ENCODE measurements at regions not wholly inside any gene's neighbourhood (a gene's known extent, or its start where the extent isn't known, plus 50 kb on each side); places are given as distances from the start of the nearest gene placed in this dataset.

DNA sequence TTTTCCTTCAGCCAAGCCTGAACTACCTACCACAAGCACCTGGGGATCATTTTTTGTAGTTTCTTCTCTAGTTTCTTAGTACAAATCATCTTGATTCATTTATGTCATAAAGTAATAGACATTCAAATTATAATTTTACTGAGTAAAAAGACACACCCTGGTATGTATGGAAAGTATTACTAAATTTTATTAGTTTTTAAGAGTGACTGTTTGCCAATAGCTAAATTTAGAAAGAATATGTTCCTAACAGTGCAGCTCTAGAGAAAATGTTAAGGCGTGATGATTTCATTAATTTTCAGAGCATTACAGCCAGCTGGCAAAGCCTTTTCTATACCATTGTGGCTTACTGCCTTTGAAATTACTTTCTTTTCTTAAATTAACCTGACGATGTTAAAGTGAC is 612.0 kb upstream of the KCNMB2 start:
- Histone ChIP-seq H3K4me3 (ENCODE audit: control extremely low read depth in 1 of 5, extremely low read depth in 1 of 5, insufficient read depth in 1 of 5, low read depth in 2 of 5, low read length in 4 of 5) (no peak overlapping the region), H3K36me3 (replicated peaks in 1 of 2; ENCODE audit: control extremely low read depth in 1 of 2, control insufficient read depth in 1 of 2, extremely low read depth in 1 of 2, insufficient read depth in 2 of 2, low read length in 1 of 2) (no peaks in the 10 kb centered on the region), H3K9me3 (ENCODE audit: control extremely low read depth in 1 of 3, control insufficient read depth in 2 of 3, insufficient read depth in 1 of 3, low read length in 2 of 3) (no peaks in the 10 kb centered on the region), H3K27me3 (replicated peaks in 1 of 4; ENCODE audit: control extremely low read depth in 1 of 4, control insufficient read depth in 3 of 4, insufficient read depth in 4 of 4, low read length in 3 of 4) (no peaks in the 10 kb centered on the region), H2AFZ (ENCODE audit: insufficient read depth, low read depth, low read length, poor library complexity, severe bottlenecking) (no peak overlapping the region), H4K20me1 (ENCODE audit: control insufficient read depth, insufficient read depth, low read length, poor library complexity, severe bottlenecking) (no peaks in the 10 kb centered on the region), H3K4me1 (ENCODE audit: control insufficient read depth in 2 of 2, insufficient read depth in 2 of 2, low read length in 2 of 2) (no peaks in the 10 kb centered on the region), H3K79me2 (ENCODE audit: control insufficient read depth, insufficient read depth, low read length) (no peaks in the 10 kb centered on the region), H3K4me2 (replicated peaks; ENCODE audit: low read depth, low read length, poor library complexity, severe bottlenecking) (no peak overlapping the region), H3K27ac (ENCODE audit: low read length in 2 of 2) (no peak overlapping the region), H3K9ac (ENCODE audit: low read length) (no peak overlapping the region)
- Mint-ChIP-seq H3K9me3 (ENCODE audit: insufficient read depth) (no peaks in the 10 kb centered on the region), H3K4me3 (no peak overlapping the region), H3K27me3 (no peaks in the 10 kb centered on the region), H3K27ac (no peak overlapping the region), H3K4me1 (no peaks in the 10 kb centered on the region)
- DNase-seq = no peak
- TF ChIP-seq, protein P1, sequence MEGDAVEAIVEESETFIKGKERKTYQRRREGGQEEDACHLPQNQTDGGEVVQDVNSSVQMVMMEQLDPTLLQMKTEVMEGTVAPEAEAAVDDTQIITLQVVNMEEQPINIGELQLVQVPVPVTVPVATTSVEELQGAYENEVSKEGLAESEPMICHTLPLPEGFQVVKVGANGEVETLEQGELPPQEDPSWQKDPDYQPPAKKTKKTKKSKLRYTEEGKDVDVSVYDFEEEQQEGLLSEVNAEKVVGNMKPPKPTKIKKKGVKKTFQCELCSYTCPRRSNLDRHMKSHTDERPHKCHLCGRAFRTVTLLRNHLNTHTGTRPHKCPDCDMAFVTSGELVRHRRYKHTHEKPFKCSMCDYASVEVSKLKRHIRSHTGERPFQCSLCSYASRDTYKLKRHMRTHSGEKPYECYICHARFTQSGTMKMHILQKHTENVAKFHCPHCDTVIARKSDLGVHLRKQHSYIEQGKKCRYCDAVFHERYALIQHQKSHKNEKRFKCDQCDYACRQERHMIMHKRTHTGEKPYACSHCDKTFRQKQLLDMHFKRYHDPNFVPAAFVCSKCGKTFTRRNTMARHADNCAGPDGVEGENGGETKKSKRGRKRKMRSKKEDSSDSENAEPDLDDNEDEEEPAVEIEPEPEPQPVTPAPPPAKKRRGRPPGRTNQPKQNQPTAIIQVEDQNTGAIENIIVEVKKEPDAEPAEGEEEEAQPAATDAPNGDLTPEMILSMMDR (IDR thresholded peaks at IDR 0.05) = no peak
- TF ChIP-seq EZH2 (IDR thresholded peaks at IDR 0.05; ENCODE audit: borderline replicate concordance, insufficient read depth, low read depth, low read length, poor library complexity, severe bottlenecking) = no peak
- ChIA-PET CTCF (no interaction called here), POLR2A (no interaction called here)
- no peak for ATAC-seq (ENCODE audit: low read depth)
- intact Hi-C loops (cut with micrococcal nuclease) = no loop called here
- no CpG with 5 or more reads among the region's 2 CpGs for WGBS (ENCODE audit: insufficient coverage)

DNA sequence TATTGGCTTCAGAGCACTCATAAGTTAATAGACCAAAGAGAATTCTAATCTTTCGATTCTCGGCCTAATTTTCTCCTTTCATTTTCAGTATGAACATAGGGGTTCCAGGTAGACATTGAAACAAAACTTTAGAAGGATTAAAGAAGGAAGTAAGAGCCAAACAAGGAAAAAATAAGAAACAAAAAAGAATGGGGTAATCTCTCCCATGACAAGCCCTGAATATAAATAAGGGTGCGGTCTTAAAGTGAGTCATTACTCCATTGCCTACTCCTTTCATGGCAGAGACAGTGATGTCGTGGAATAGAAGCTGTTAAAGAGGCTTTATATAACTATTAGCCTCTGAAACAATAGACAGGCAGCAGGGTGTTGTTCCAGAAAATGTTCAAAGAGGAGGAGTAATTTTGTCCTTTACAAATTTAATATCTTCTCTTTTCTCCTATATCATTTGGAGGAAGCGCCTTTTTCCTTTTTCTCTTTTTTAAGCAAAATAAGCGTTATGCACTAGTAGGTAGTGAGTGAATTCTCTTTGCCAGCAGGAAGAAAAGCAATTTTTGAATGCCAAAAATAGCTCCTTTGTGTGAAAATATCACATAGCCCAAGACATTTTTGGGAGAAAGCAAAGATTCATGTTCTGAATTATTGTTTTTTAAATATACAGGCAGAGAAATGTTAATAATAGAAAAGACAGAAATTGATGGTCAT is 607.9 kb upstream of the KCNMB2 start:
- no peak overlapping the region for H2AFZ ChIP-seq (ENCODE audit: insufficient read depth, low read depth, low read length, poor library complexity, severe bottlenecking)
- ATAC-seq (ENCODE audit: low read depth) (no peak), DNase-seq (no peak)
- no peaks in the 10 kb centered on the region for H3K27me3 ChIP-seq (replicated peaks in 1 of 4; ENCODE audit: control extremely low read depth in 1 of 4, control insufficient read depth in 3 of 4, insufficient read depth in 4 of 4, low read length in 3 of 4)
- no peaks in the 10 kb centered on the region for H4K20me1 ChIP-seq (ENCODE audit: control insufficient read depth, insufficient read depth, low read length, poor library complexity, severe bottlenecking)
- no peak overlapping the region for H3K9ac ChIP-seq (ENCODE audit: low read length)
- CTCF ChIA-PET = no interaction called here
- Mint-ChIP-seq H3K27me3 (no peaks in the 10 kb centered on the region), H3K9me3 (ENCODE audit: insufficient read depth) (no peaks in the 10 kb centered on the region), H3K27ac (no peak overlapping the region), H3K4me1 (no peaks in the 10 kb centered on the region), H3K4me3 (no peak overlapping the region)
- H3K4me3 ChIP-seq (ENCODE audit: control extremely low read depth in 1 of 5, extremely low read depth in 1 of 5, insufficient read depth in 1 of 5, low read depth in 2 of 5, low read length in 4 of 5) = no peak overlapping the region
- no peaks in the 10 kb centered on the region for H3K9me3 ChIP-seq (ENCODE audit: control extremely low read depth in 1 of 3, control insufficient read depth in 2 of 3, insufficient read depth in 1 of 3, low read length in 2 of 3)
- no peaks in the 10 kb centered on the region for H3K79me2 ChIP-seq (ENCODE audit: control insufficient read depth, insufficient read depth, low read length)
- no peaks in the 10 kb centered on the region for H3K4me1 ChIP-seq (ENCODE audit: control insufficient read depth in 2 of 2, insufficient read depth in 2 of 2, low read length in 2 of 2)
- H3K4me2 ChIP-seq (replicated peaks; ENCODE audit: low read depth, low read length, poor library complexity, severe bottlenecking) = no peak overlapping the region
- WGBS (ENCODE audit: insufficient coverage) = no CpG with 5 or more reads among the region's 6 CpGs
- no peak overlapping the region for H3K27ac ChIP-seq (ENCODE audit: low read length in 2 of 2)
- intact Hi-C loops (cut with micrococcal nuclease) = no loop called here
- H3K36me3 ChIP-seq (replicated peaks in 1 of 2; ENCODE audit: control extremely low read depth in 1 of 2, control insufficient read depth in 1 of 2, extremely low read depth in 1 of 2, insufficient read depth in 2 of 2, low read length in 1 of 2) = no peaks in the 10 kb centered on the region
- TF ChIP-seq, protein P1 (IDR thresholded peaks at IDR 0.05) = no peak
- TF ChIP-seq EZH2 (IDR thresholded peaks at IDR 0.05; ENCODE audit: borderline replicate concordance, insufficient read depth, low read depth, low read length, poor library complexity, severe bottlenecking) = no peak
- POLR2A ChIA-PET = no interaction called here
